ENCODE measurements at regions not wholly inside any gene's neighbourhood (a gene's known extent, or its start where the extent isn't known, plus 50 kb on each side); places are given as distances from the start of the nearest gene placed in this dataset.

GRCh38 chr4:60216752-60217151 is 983.4 kb upstream of the ADGRL3 start:
- DNase-seq: no peak

- DNase-seq: no peak
Measured at GRCh38 chr4:60221866-60222265, 978.3 kb upstream of the ADGRL3 start.

GRCh38 chr4:60223208-60223923 is 976.8 kb upstream of the ADGRL3 start:
- DNase-seq: no peak

- peak; percentile 24 for DNase-seq
Measured at GRCh38 chr4:60241866-60242265, 958.3 kb upstream of the ADGRL3 start.

GRCh38 chr4:60249784-60250183 is 950.3 kb upstream of the ADGRL3 start:
- DNase-seq: no peak

- no peak for DNase-seq
Measured at GRCh38 chr4:60250657-60251056, 949.5 kb upstream of the ADGRL3 start.

GRCh38 chr4:60259781-60260180 is 940.3 kb upstream of the ADGRL3 start:
- DNase-seq: no peak

GRCh38 chr4:60266505-60266904 is 933.6 kb upstream of the ADGRL3 start:
- no peak for DNase-seq

- DNase-seq: no peak
Measured at GRCh38 chr4:60296386-60296785, 903.7 kb upstream of the ADGRL3 start.

- DNase-seq: no peak
Measured at GRCh38 chr4:60313611-60314178, 886.4 kb upstream of the ADGRL3 start.

GRCh38 chr4:60314416-60314815 is 885.7 kb upstream of the ADGRL3 start:
- no peak for DNase-seq

GRCh38 chr4:60315586-60315985 is 884.5 kb upstream of the ADGRL3 start:
- no peak for DNase-seq

GRCh38 chr4:60326735-60327134 is 873.4 kb upstream of the ADGRL3 start:
- DNase-seq: no peak

GRCh38 chr4:60327651-60328050 is 872.5 kb upstream of the ADGRL3 start:
- DNase-seq: no peak

- no peak for DNase-seq
Measured at GRCh38 chr4:60344908-60345307, 855.2 kb upstream of the ADGRL3 start.

GRCh38 chr4:60345392-60345791 is 854.7 kb upstream of the ADGRL3 start:
- no peak for DNase-seq

GRCh38 chr4:60359746-60360367 is 840.3 kb upstream of the ADGRL3 start:
- no peak for DNase-seq

GRCh38 chr4:60365176-60365575 is 835.0 kb upstream of the ADGRL3 start:
- DNase-seq: no peak

- DNase-seq: no peak
Measured at GRCh38 chr4:60366661-60367060, 833.5 kb upstream of the ADGRL3 start.

- no peak for DNase-seq
Measured at GRCh38 chr4:60368986-60369385, 831.1 kb upstream of the ADGRL3 start.

- no peak for DNase-seq
Measured at GRCh38 chr4:60378010-60378409, 822.1 kb upstream of the ADGRL3 start.

- DNase-seq: no peak
Measured at GRCh38 chr4:60384516-60384915, 815.6 kb upstream of the ADGRL3 start.

- DNase-seq: no peak
Measured at GRCh38 chr4:60389633-60390032, 810.5 kb upstream of the ADGRL3 start.

- DNase-seq: no peak
Measured at GRCh38 chr4:60396341-60397049, 803.6 kb upstream of the ADGRL3 start.
